Thoracic aorta (tissue), 2 donors: ENCODE measurements at regions not wholly inside any gene's neighbourhood (a gene's known extent, or its start where the extent isn't known, plus 50 kb on each side); places are given as distances from the start of the nearest gene placed in this dataset.

Experiments
- ATAC-seq: fragments of 150-250 bp; one replicate; pipeline ENCODE4 v1.8.0; 2017; ENCODE audit warnings: low read depth; ENCODE audit not compliant: insufficient number of reproducible peaks, low FRiP score
- DNase-seq: peaks from one replicate; pipeline ENCODE4 v3.0.0-alpha.2; 2020; ENCODE audit warnings: low spot score
- H3K27ac ChIP-seq, 2 donors: fragments of 200-600 bp; sonication (generic); 1 replicate in 1 of 2; 2 replicates in 1 of 2; pipeline ENCODE4 v1.5.1; 2016; ENCODE audit warnings: mild to moderate bottlenecking in 2 of 2, moderate library complexity in 2 of 2
- H3K27me3 ChIP-seq: fragments of 200-600 bp; sonication (generic); replicated peaks from 2 replicates; pipeline ENCODE4 v1.6.0; 2016; ENCODE audit warnings: mild to moderate bottlenecking; ENCODE audit not compliant: insufficient read depth
- H3K36me3 ChIP-seq: fragments of 200-600 bp; sonication (generic); one replicate; pipeline ENCODE4 v1.5.1; 2016
- H3K4me1 ChIP-seq, 2 donors: fragments of 200-600 bp; sonication (generic); 1 replicate in 1 of 2; 2 replicates in 1 of 2; pipeline versions ENCODE4 v1.5.1 to v1.6.0; 2016; ENCODE audit warnings: low read depth in 2 of 2, mild to moderate bottlenecking in 1 of 2; ENCODE audit not compliant: control insufficient read depth in 1 of 2
- H3K4me3 ChIP-seq: fragments of 200-600 bp; sonication (generic); 2 replicates; pipeline ENCODE4 v1.5.1; 2016; ENCODE audit warnings: mild to moderate bottlenecking
- H3K9me3 ChIP-seq: fragments of 200-600 bp; sonication (generic); 2 replicates; pipeline ENCODE4 v1.5.1; 2016
- CTCF ChIP-seq: fragments of 200-600 bp; sonication (generic); IDR thresholded peaks from one replicate; pipeline ENCODE4 v1.5.1; 2019; ENCODE audit warnings: antibody characterized with exemption

GRCh38 chr2:217371781-217372213 is 511.9 kb upstream of the TNP1 start:
- H3K27me3 ChIP-seq, result no peaks in the 10 kb centered on the region
- ATAC-seq (no peak), DNase-seq (no peak)
- peaks cover 12 to 49% of the 10 kb centered on the region in 2 donors for H3K4me1 ChIP-seq
- H3K27ac ChIP-seq, result peak overlapping the region; percentile 64 to 69
- H3K4me3 ChIP-seq, result peak overlapping the region; percentile 6
- no peak for TF ChIP-seq CTCF
- H3K9me3 ChIP-seq, result no peaks in the 10 kb centered on the region
- no peaks in the 10 kb centered on the region for H3K36me3 ChIP-seq

- ATAC-seq (no peak), DNase-seq (no peak)
- no peaks in the 10 kb centered on the region for H3K36me3 ChIP-seq
- no peak overlapping the region for H3K4me3 ChIP-seq
- no peak for TF ChIP-seq CTCF
- peaks cover 12 to 43% of the 10 kb centered on the region in 2 donors for H3K4me1 ChIP-seq
- H3K27me3 ChIP-seq, result no peaks in the 10 kb centered on the region
- H3K27ac ChIP-seq, result no peak overlapping the region
- H3K9me3 ChIP-seq, result no peaks in the 10 kb centered on the region
These were observed 510.5 kb upstream of the TNP1 start for GRCh38 chr2:217370391-217370790.

- Histone ChIP-seq H3K4me1 (peaks cover 11 to 31% of the 10 kb centered on the region in 2 donors), H3K27ac (no peak overlapping the region)
These were observed 507.6 kb upstream of the TNP1 start for GRCh38 chr2:217367464-217367863.

GRCh38 chr2:217366966-217367365 is 507.1 kb upstream of the TNP1 start:
- Histone ChIP-seq H3K27ac (no peak overlapping the region), H3K4me3 (no peak overlapping the region), H3K4me1 (peaks cover 6 to 31% of the 10 kb centered on the region in 2 donors), H3K27me3 (no peaks in the 10 kb centered on the region), H3K36me3 (no peaks in the 10 kb centered on the region), H3K9me3 (no peaks in the 10 kb centered on the region)
- ATAC-seq (no peak), DNase-seq (no peak)
- TF ChIP-seq CTCF, result no peak

More at GRCh38 chr2:217367464-217367863, 507.6 kb upstream of the TNP1 start:
- Histone ChIP-seq H3K27me3 (no peaks in the 10 kb centered on the region), H3K36me3 (no peaks in the 10 kb centered on the region), H3K4me3 (no peak overlapping the region), H3K9me3 (no peaks in the 10 kb centered on the region)
- no peak for TF ChIP-seq CTCF
- ATAC-seq, result no peak
- DNase-seq, result no peak

- Histone ChIP-seq H3K4me1 (peaks cover 12 to 31% of the 10 kb centered on the region in 2 donors), H3K9me3 (no peaks in the 10 kb centered on the region), H3K4me3 (no peak overlapping the region), H3K27ac (no peak overlapping the region), H3K27me3 (no peaks in the 10 kb centered on the region), H3K36me3 (no peaks in the 10 kb centered on the region)
- ATAC-seq (no peak), DNase-seq (no peak)
- no peak for TF ChIP-seq CTCF
These were observed 506.5 kb upstream of the TNP1 start for GRCh38 chr2:217366266-217366895.
